T-helper 2 cell treated with Interferon-gamma antibody and Interleukin-4, amounts not matched to agents 5 μg/mL and 100 μg/mL, for 36 hours (primary cell): ENCODE measurements at regions not wholly inside any gene's neighbourhood (a gene's known extent, or its start where the extent isn't known, plus 50 kb on each side); places are given as distances from the start of the nearest gene placed in this dataset.

ENCODE experiments used
- DNase-seq: peaks from one replicate; pipeline ENCODE4 v3.0.0; 2021; ENCODE audit warnings: low spot score
- H3K27ac Mint-ChIP-seq: one replicate; pipeline ENCODE4 v1.8.0; 2021; ENCODE audit warnings: mild to moderate bottlenecking, mixed read lengths
- H3K27me3 Mint-ChIP-seq: one replicate; pipeline ENCODE4 v1.8.0; 2021; ENCODE audit warnings: low read depth, mixed read lengths
- H3K36me3 Mint-ChIP-seq: one replicate; pipeline ENCODE4 v1.8.0; 2021; ENCODE audit warnings: low read depth, mixed read lengths
- H3K4me1 Mint-ChIP-seq: one replicate; pipeline ENCODE4 v1.8.0; 2021; ENCODE audit warnings: low read depth, mixed read lengths
- H3K4me3 Mint-ChIP-seq: one replicate; pipeline ENCODE4 v1.8.0; 2022; ENCODE audit warnings: mild to moderate bottlenecking, moderate library complexity, mixed read lengths
- H3K9me3 Mint-ChIP-seq: one replicate; pipeline ENCODE4 v1.8.0; 2021; ENCODE audit warnings: mixed read lengths

GRCh38 chr2:12210016-12210933, 463.8 kb downstream of the LPIN1 start:
- Mint-ChIP-seq H3K27ac (no peak overlapping the region), H3K27me3 (peaks cover 4% of the 10 kb centered on the region), H3K4me1 (no peaks in the 10 kb centered on the region), H3K36me3 (no peaks in the 10 kb centered on the region), H3K9me3 (no peaks in the 10 kb centered on the region), H3K4me3 (no peak overlapping the region)
- no peak for DNase-seq

- Mint-ChIP-seq H3K27ac (no peak overlapping the region), H3K9me3 (no peaks in the 10 kb centered on the region), H3K27me3 (peaks cover 4% of the 10 kb centered on the region), H3K4me3 (no peak overlapping the region), H3K4me1 (no peaks in the 10 kb centered on the region), H3K36me3 (no peaks in the 10 kb centered on the region)
- no peak for DNase-seq
Measured at GRCh38 chr2:12211326-12212175, 465.1 kb downstream of the LPIN1 start.

GRCh38 chr2:12212841-12213597, 466.6 kb downstream of the LPIN1 start:
- Mint-ChIP-seq H3K27ac (no peak overlapping the region), H3K36me3 (no peaks in the 10 kb centered on the region), H3K27me3 (peaks cover 8% of the 10 kb centered on the region), H3K9me3 (no peaks in the 10 kb centered on the region), H3K4me3 (no peak overlapping the region), H3K4me1 (no peaks in the 10 kb centered on the region)
- no peak for DNase-seq

- H3K4me3 Mint-ChIP-seq: no peak overlapping the region
- H3K4me1 Mint-ChIP-seq: no peaks in the 10 kb centered on the region
- no peak for DNase-seq
- no peak overlapping the region for H3K27ac Mint-ChIP-seq
- no peaks in the 10 kb centered on the region for H3K36me3 Mint-ChIP-seq
- H3K27me3 Mint-ChIP-seq: peaks cover 10% of the 10 kb centered on the region
- peaks cover 7% of the 10 kb centered on the region for H3K9me3 Mint-ChIP-seq
Measured at GRCh38 chr2:12217175-12217574, 470.7 kb downstream of the LPIN1 start.

- no peak overlapping the region for H3K27ac Mint-ChIP-seq
- peaks cover 29% of the 10 kb centered on the region for H3K9me3 Mint-ChIP-seq
- no peaks in the 10 kb centered on the region for H3K4me1 Mint-ChIP-seq
- peaks cover 6% of the 10 kb centered on the region for H3K27me3 Mint-ChIP-seq
- no peak for DNase-seq
- no peak overlapping the region for H3K4me3 Mint-ChIP-seq
- H3K36me3 Mint-ChIP-seq: peaks cover 3% of the 10 kb centered on the region
Measured at GRCh38 chr2:12219761-12220160, 473.3 kb downstream of the LPIN1 start.

GRCh38 chr2:12221584-12221983, 475.2 kb downstream of the LPIN1 start:
- Mint-ChIP-seq H3K4me1 (no peaks in the 10 kb centered on the region), H3K9me3 (peaks cover 37% of the 10 kb centered on the region), H3K27ac (no peak overlapping the region), H3K27me3 (peaks cover 6% of the 10 kb centered on the region), H3K4me3 (no peak overlapping the region), H3K36me3 (peaks cover 3% of the 10 kb centered on the region)
- no peak for DNase-seq

DNA sequence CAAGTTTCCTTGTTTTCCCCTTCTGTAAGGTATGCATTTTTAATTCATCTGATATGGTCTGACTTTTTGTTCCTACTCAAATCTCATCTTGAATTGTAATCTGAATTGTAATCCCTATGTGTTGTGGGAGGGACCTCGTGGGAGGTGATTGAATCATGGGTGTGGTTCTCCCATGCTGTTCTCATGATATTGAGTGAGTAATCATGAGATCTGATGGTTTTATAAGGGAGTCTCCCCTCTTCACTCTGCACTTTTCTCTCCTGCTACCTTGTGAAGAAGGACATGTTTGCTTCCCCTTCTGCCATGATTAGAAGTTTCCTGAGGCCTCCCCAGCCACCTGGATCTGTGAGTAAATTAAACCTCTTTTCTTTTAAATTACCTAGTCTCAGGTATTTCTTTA, 476.1 kb downstream of the LPIN1 start:
- H3K27me3 Mint-ChIP-seq: peaks cover 3% of the 10 kb centered on the region
- H3K9me3 Mint-ChIP-seq: peaks cover 42% of the 10 kb centered on the region
- H3K27ac Mint-ChIP-seq: no peak overlapping the region
- H3K36me3 Mint-ChIP-seq: peaks cover 3% of the 10 kb centered on the region
- DNase-seq: no peak
- no peak overlapping the region for H3K4me3 Mint-ChIP-seq
- H3K4me1 Mint-ChIP-seq: no peaks in the 10 kb centered on the region

- H3K9me3 Mint-ChIP-seq: peaks cover 45% of the 10 kb centered on the region
- no peak for DNase-seq
- peaks cover 9% of the 10 kb centered on the region for H3K27me3 Mint-ChIP-seq
Measured at GRCh38 chr2:12223732-12224131, 477.3 kb downstream of the LPIN1 start.

GRCh38 chr2:12226653-12227052, 480.2 kb downstream of the LPIN1 start:
- H3K4me3 Mint-ChIP-seq: no peak overlapping the region
- no peak for DNase-seq
- no peaks in the 10 kb centered on the region for H3K4me1 Mint-ChIP-seq
- H3K36me3 Mint-ChIP-seq: peaks cover 3% of the 10 kb centered on the region
- H3K27me3 Mint-ChIP-seq: peaks cover 8% of the 10 kb centered on the region
- H3K27ac Mint-ChIP-seq: no peak overlapping the region
- peaks cover 43% of the 10 kb centered on the region for H3K9me3 Mint-ChIP-seq

More at GRCh38 chr2:12223732-12224131, 477.3 kb downstream of the LPIN1 start:
- peaks cover 3% of the 10 kb centered on the region for H3K36me3 Mint-ChIP-seq
- no peak overlapping the region for H3K4me3 Mint-ChIP-seq
- H3K27ac Mint-ChIP-seq: no peak overlapping the region
- H3K4me1 Mint-ChIP-seq: no peaks in the 10 kb centered on the region

DNA sequence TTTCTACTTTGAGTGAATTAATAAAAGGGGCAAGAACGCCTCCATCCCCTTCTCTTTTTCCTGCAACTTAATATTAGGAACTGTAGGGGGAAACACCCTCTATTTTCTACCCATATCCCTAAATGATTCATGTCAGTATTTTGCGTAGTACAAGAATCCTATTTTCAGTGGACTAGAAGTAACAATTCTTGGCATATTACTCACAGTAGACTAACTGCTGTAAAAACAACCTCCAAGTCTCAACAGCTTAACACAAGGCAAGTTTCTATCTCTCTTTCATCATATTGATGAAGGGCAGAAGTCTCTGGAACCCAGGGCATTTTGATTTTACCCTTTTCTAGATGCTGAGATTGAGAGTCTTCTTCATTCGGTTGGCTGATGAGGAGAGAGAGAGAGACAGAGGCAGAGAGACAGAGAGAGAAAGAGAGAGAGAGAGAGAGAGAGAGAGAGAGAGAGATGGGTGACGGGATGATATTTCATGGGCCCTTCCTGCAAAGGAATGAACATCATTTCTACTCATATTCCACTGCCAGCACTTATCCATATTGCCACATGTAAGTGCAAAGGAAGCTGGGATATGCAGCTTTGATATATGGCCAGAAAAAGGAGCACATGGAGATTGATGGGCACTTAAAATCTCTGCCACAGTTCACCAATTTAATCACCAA, 481.6 kb downstream of the LPIN1 start:
- peaks cover 30% of the 10 kb centered on the region for H3K9me3 Mint-ChIP-seq
- H3K27me3 Mint-ChIP-seq: peaks cover 6% of the 10 kb centered on the region
- DNase-seq: no peak
- H3K36me3 Mint-ChIP-seq: peaks cover 2% of the 10 kb centered on the region
- H3K4me3 Mint-ChIP-seq: no peak overlapping the region
- no peaks in the 10 kb centered on the region for H3K4me1 Mint-ChIP-seq
- no peak overlapping the region for H3K27ac Mint-ChIP-seq

DNA sequence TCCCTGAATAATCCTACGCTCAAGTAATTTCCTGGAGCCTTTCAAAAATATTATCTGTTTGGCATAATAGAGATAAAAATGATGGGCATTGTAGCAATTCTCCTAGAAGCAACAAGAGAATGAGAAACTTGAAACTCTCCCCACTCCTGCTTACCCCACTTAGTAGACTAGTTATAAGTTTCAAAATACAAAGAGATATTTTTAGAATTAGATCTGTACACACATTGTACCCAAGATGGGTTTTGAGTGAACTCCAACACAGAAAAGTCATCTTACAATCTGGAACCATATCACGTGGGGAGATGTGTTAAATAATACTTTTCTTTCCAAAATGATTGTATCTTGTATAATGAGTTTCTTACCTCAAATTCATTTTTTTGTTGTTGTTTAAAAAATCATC, 484.9 kb downstream of the LPIN1 start:
- Mint-ChIP-seq H3K4me3 (no peak overlapping the region), H3K27me3 (peaks cover 14% of the 10 kb centered on the region), H3K9me3 (peaks cover 8% of the 10 kb centered on the region), H3K27ac (no peak overlapping the region), H3K4me1 (no peaks in the 10 kb centered on the region), H3K36me3 (no peaks in the 10 kb centered on the region)
- DNase-seq: no peak

DNA sequence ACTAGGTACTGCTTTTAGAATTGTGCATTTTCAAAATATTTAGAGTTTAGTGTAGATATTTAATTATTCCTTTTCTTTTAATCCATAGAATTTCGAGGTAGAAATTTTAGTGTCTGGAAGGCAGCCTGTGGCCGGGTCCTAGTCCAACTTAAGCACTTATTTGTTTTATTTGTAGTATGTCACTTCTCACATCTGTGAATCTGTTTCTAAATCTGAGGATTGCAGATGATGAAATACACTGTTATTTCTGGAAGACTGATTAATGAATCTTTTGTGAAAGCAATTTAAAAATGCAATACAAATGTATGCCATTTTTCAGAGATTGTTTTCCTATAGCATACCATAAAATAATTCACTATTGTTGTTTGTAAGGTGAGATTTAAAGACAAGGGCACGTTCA, 483.9 kb upstream of the TRIB2 start:
- Mint-ChIP-seq H3K27ac (no peak overlapping the region), H3K4me3 (no peak overlapping the region), H3K4me1 (no peaks in the 10 kb centered on the region), H3K36me3 (no peaks in the 10 kb centered on the region), H3K9me3 (peaks cover 3% of the 10 kb centered on the region), H3K27me3 (peaks cover 18% of the 10 kb centered on the region)
- no peak for DNase-seq

DNA sequence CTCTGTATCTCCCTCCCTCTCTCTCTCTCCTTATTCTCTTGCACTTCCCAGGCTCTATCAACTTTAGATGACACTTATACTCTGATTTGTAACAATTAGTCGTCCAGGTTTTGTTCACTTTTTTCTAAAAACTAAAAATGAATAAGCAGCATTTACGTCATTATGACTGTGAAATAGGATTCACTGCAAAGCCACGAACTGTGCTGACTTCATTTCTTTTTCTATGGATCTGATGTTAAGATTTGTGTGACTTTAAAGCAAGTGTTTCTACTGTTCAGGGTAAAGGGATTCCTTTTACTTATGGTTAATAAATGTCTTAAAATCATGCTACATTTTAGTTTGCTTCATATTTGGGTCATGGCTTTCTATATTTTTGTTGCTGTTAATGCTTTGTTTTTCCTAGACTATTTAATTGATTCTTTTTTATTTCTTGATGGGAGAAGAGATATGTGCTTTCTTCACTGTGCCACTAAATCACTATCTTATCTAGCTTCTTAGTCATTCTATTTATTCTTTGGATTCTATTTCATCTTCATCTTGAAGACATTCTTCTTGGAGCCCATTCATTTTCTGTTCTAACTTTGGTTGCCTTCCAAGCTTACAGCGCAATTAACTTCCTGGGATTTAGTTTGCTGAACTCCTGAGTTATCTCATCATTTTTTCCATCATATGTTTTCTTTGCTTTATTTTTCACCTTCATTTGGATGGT, 480.4 kb upstream of the TRIB2 start:
- Mint-ChIP-seq H3K9me3 (no peaks in the 10 kb centered on the region), H3K27me3 (peaks cover 15% of the 10 kb centered on the region), H3K36me3 (no peaks in the 10 kb centered on the region), H3K4me3 (no peak overlapping the region), H3K27ac (no peak overlapping the region), H3K4me1 (no peaks in the 10 kb centered on the region)
- no peak for DNase-seq
